ENCODE measurements at regions not wholly inside any gene's neighbourhood (a gene's known extent, or its start where the extent isn't known, plus 50 kb on each side); places are given as distances from the start of the nearest gene placed in this dataset.
A peak's percentile ranks its signal among the peaks of the same experiment; 100 is the strongest.

- Mint-ChIP-seq H3K4me3 (no peak overlapping the region), H3K27ac (no peak overlapping the region)
- 100% methylated on average over 2 of the region's 3 CpGs for WGBS (ENCODE audit: insufficient coverage)
Measured at GRCh38 chr1:229005097-229005496, 265.8 kb upstream of the RAB4A start.

GRCh38 chr1:229005556-229005955, 265.4 kb upstream of the RAB4A start:
- Mint-ChIP-seq H3K4me1 (peaks cover 40% of the 10 kb centered on the region), H3K4me3 (no peak overlapping the region)
- H3K27ac ChIP-seq (ENCODE audit: low read depth in 1 of 2, low read length in 2 of 2): no peak overlapping the region

More at GRCh38 chr1:229005097-229005496, 265.8 kb upstream of the RAB4A start:
- Histone ChIP-seq H2AFZ (ENCODE audit: insufficient read depth, low read depth, low read length, poor library complexity, severe bottlenecking) (no peak overlapping the region), H4K20me1 (ENCODE audit: insufficient read depth, low read length) (no peaks in the 10 kb centered on the region), H3K36me3 (replicated peaks in 1 of 2; ENCODE audit: control insufficient read depth in 1 of 2, insufficient read depth in 2 of 2, low read length in 2 of 2) (no peaks in the 10 kb centered on the region), H3K4me2 (replicated peaks; ENCODE audit: extremely low read depth, low read length, poor library complexity, severe bottlenecking) (no peak overlapping the region), H3K9ac (ENCODE audit: insufficient read depth, low read length, poor library complexity, severe bottlenecking) (no peak overlapping the region), H3K79me2 (ENCODE audit: insufficient read depth, low read length) (no peaks in the 10 kb centered on the region), H3K9me3 (replicated peaks in 1 of 2; ENCODE audit: control insufficient read depth in 1 of 2, insufficient read depth in 1 of 2, low read length in 2 of 2) (no peaks in the 10 kb centered on the region), H3K4me1 (ENCODE audit: control insufficient read depth in 1 of 2, insufficient read depth in 2 of 2, low read length in 2 of 2) (peaks cover 17 to 27% of the 10 kb centered on the region in 2 donors), H3K27me3 (ENCODE audit: control insufficient read depth in 2 of 2, insufficient read depth in 2 of 2, low read length in 2 of 2) (no peaks in the 10 kb centered on the region), H3K4me3 (replicated peaks in 1 of 3; ENCODE audit: low read depth in 2 of 3, low read length in 3 of 3) (no peak overlapping the region), H3K27ac (ENCODE audit: low read depth in 1 of 2, low read length in 2 of 2) (no peak overlapping the region)
- DNase-seq: no peak
- H3K4me1 Mint-ChIP-seq: peaks cover 42% of the 10 kb centered on the region
- H3K36me3 Mint-ChIP-seq: no peaks in the 10 kb centered on the region
- H3K9me3 Mint-ChIP-seq: peaks cover 0 to 2% (median 0%) of the 10 kb centered on the region in 7 donors
- TF ChIP-seq CTCF (IDR thresholded peaks at IDR 0.05): no peak
- intact Hi-C loops (cut with micrococcal nuclease): no loop called here
- peaks cover 1 to 2% (median 2%) of the 10 kb centered on the region in 3 donors for H3K27me3 Mint-ChIP-seq (ENCODE audit: low read depth in 3 of 3)

More at GRCh38 chr1:229005556-229005955, 265.4 kb upstream of the RAB4A start:
- Mint-ChIP-seq H3K36me3 (no peaks in the 10 kb centered on the region), H3K27ac (peak overlapping the region in 1 of 7 donors; percentile 28), H3K27me3 (ENCODE audit: low read depth in 3 of 3) (peaks cover 1 to 2% (median 2%) of the 10 kb centered on the region in 3 donors), H3K9me3 (peaks cover 0 to 2% (median 0%) of the 10 kb centered on the region in 7 donors)
- WGBS (ENCODE audit: insufficient coverage): no CpG with 5 or more reads among the region's 7 CpGs
- Histone ChIP-seq H3K4me1 (ENCODE audit: control insufficient read depth in 1 of 2, insufficient read depth in 2 of 2, low read length in 2 of 2) (peaks cover 17 to 27% of the 10 kb centered on the region in 2 donors), H3K27me3 (ENCODE audit: control insufficient read depth in 2 of 2, insufficient read depth in 2 of 2, low read length in 2 of 2) (no peaks in the 10 kb centered on the region), H2AFZ (ENCODE audit: insufficient read depth, low read depth, low read length, poor library complexity, severe bottlenecking) (no peak overlapping the region), H4K20me1 (ENCODE audit: insufficient read depth, low read length) (no peaks in the 10 kb centered on the region), H3K79me2 (ENCODE audit: insufficient read depth, low read length) (no peaks in the 10 kb centered on the region), H3K4me3 (replicated peaks in 1 of 3; ENCODE audit: low read depth in 2 of 3, low read length in 3 of 3) (no peak overlapping the region), H3K9me3 (replicated peaks in 1 of 2; ENCODE audit: control insufficient read depth in 1 of 2, insufficient read depth in 1 of 2, low read length in 2 of 2) (no peaks in the 10 kb centered on the region), H3K4me2 (replicated peaks; ENCODE audit: extremely low read depth, low read length, poor library complexity, severe bottlenecking) (no peak overlapping the region), H3K36me3 (replicated peaks in 1 of 2; ENCODE audit: control insufficient read depth in 1 of 2, insufficient read depth in 2 of 2, low read length in 2 of 2) (no peaks in the 10 kb centered on the region), H3K9ac (ENCODE audit: insufficient read depth, low read length, poor library complexity, severe bottlenecking) (no peak overlapping the region)
- intact Hi-C loops (cut with micrococcal nuclease): no loop called here
- TF ChIP-seq CTCF (IDR thresholded peaks at IDR 0.05): no peak
- DNase-seq: no peak

All from CD14-positive monocyte (primary cell).